H9 (cell line): ENCODE measurements at regions not wholly inside any gene's neighbourhood (a gene's known extent, or its start where the extent isn't known, plus 50 kb on each side); places are given as distances from the start of the nearest gene placed in this dataset.

Experiments used
- DNase-seq: peaks from one replicate; pipeline ENCODE4 v3.0.0-alpha.2; 2017
- H2AFZ ChIP-seq: one replicate; pipeline ENCODE4 v1.6.1; 2013; ENCODE audit warnings: mild to moderate bottlenecking, low read length, control low read depth, moderate library complexity
- H2AK5ac ChIP-seq: 2 replicates; pipeline ENCODE4 v1.6.1; 2013; ENCODE audit warnings: low read length, control low read depth, mixed read lengths; ENCODE audit not compliant: insufficient read length
- H2BK120ac ChIP-seq: one replicate; pipeline ENCODE4 v1.6.1; 2013; ENCODE audit warnings: low read depth, mild to moderate bottlenecking, low read length, control low read depth, inconsistent platforms; ENCODE audit not compliant: poor library complexity, severe bottlenecking
- H2BK12ac ChIP-seq: 2 replicates; pipeline ENCODE4 v1.6.1; 2013; ENCODE audit warnings: low read length, control low read depth, mixed read lengths, low read depth; ENCODE audit not compliant: insufficient read length
- H2BK15ac ChIP-seq: 2 replicates; pipeline ENCODE4 v1.6.1; 2013; ENCODE audit warnings: low read depth, low read length, control low read depth
- H2BK20ac ChIP-seq: one replicate; pipeline ENCODE4 v1.6.1; 2013; ENCODE audit warnings: low read depth, mild to moderate bottlenecking, low read length, control low read depth, inconsistent platforms; ENCODE audit not compliant: poor library complexity, severe bottlenecking
- H2BK5ac ChIP-seq: 2 replicates; pipeline ENCODE4 v1.6.1; 2013; ENCODE audit warnings: low read length, control low read depth, mixed read lengths; ENCODE audit not compliant: insufficient read length
- H3K14ac ChIP-seq: 2 replicates; pipeline ENCODE4 v1.6.1; 2013; ENCODE audit warnings: low read length, control low read depth; ENCODE audit not compliant: insufficient read depth
- H3K18ac ChIP-seq: 2 replicates; pipeline ENCODE4 v1.6.1; 2013; ENCODE audit warnings: low read depth, mild to moderate bottlenecking, mixed read lengths, low read length, control low read depth; ENCODE audit not compliant: insufficient read length
- H3K23ac ChIP-seq: 2 replicates; pipeline ENCODE4 v1.6.1; 2013; ENCODE audit warnings: low read length, control low read depth, mixed read lengths, low read depth; ENCODE audit not compliant: insufficient read length
- H3K23me2 ChIP-seq: 2 replicates; pipeline ENCODE4 v1.6.1; 2013; ENCODE audit warnings: low read depth, mild to moderate bottlenecking, mixed read lengths, low read length, control low read depth; ENCODE audit not compliant: insufficient read length, poor library complexity, severe bottlenecking
- H3K27ac ChIP-seq: 2 replicates; pipeline ENCODE4 v1.5.1; 2013; ENCODE audit warnings: low read length, control low read depth, mixed read lengths, low read depth; ENCODE audit not compliant: insufficient read length
- H3K27me3 ChIP-seq: 2 replicates; pipeline ENCODE4 v1.6.1; 2013; ENCODE audit warnings: low read length, control low read depth, inconsistent platforms; ENCODE audit not compliant: insufficient read depth
- H3K4ac ChIP-seq: 2 replicates; pipeline ENCODE4 v1.6.1; 2013; ENCODE audit warnings: low read depth, mild to moderate bottlenecking, control low read depth, inconsistent platforms, low read length, moderate library complexity
- H3K4me1 ChIP-seq: 2 replicates; pipeline ENCODE4 v1.6.1; 2013; ENCODE audit warnings: low read length, control low read depth, inconsistent platforms; ENCODE audit not compliant: insufficient read depth
- H3K4me2 ChIP-seq: 2 replicates; pipeline ENCODE4 v1.6.1; 2013; ENCODE audit warnings: low read length, control low read depth, mixed read lengths; ENCODE audit not compliant: insufficient read length, insufficient read depth
- H3K56ac ChIP-seq: 2 replicates; pipeline ENCODE4 v1.6.1; 2013; ENCODE audit warnings: low read depth, mild to moderate bottlenecking, mixed read lengths, low read length, control low read depth; ENCODE audit not compliant: insufficient read length
- H3K79me1 ChIP-seq: 2 replicates; pipeline ENCODE4 v1.6.1; 2013; ENCODE audit warnings: low read depth, mild to moderate bottlenecking, moderate library complexity, low read length, control low read depth, inconsistent platforms; ENCODE audit not compliant: insufficient read depth, poor library complexity, severe bottlenecking
- H3K79me2 ChIP-seq: 2 replicates; pipeline ENCODE4 v1.6.1; 2013; ENCODE audit warnings: low read length, control low read depth, inconsistent platforms; ENCODE audit not compliant: insufficient read depth
- H3K9ac ChIP-seq: 2 replicates; pipeline ENCODE4 v1.6.1; 2013; ENCODE audit warnings: low read length, control low read depth, mixed read lengths; ENCODE audit not compliant: insufficient read length; ENCODE audit errors: extremely low read depth
- H3K9me3 ChIP-seq: one replicate; pipeline ENCODE4 v1.6.1; 2013; ENCODE audit warnings: low read depth, low read length, inconsistent platforms; ENCODE audit not compliant: control insufficient read depth
- H3T11ph ChIP-seq: one replicate; pipeline ENCODE4 v1.6.1; 2013; ENCODE audit warnings: mild to moderate bottlenecking, low read length, control low read depth, inconsistent platforms
- H4K20me1 ChIP-seq: one replicate; pipeline ENCODE4 v1.6.1; 2013; ENCODE audit not compliant: control insufficient read depth, insufficient read length, insufficient read depth
- H4K5ac ChIP-seq: 2 replicates; pipeline ENCODE4 v1.6.1; 2013; ENCODE audit warnings: low read depth, mild to moderate bottlenecking, mixed read lengths, low read length, control low read depth; ENCODE audit not compliant: insufficient read length
- H4K8ac ChIP-seq: replicated peaks from 2 replicates; pipeline ENCODE4 v1.6.1; 2013; ENCODE audit warnings: low read length, control low read depth, mixed read lengths, low read depth; ENCODE audit not compliant: insufficient read length
- H4K91ac ChIP-seq: 2 replicates; pipeline ENCODE4 v1.6.1; 2013; ENCODE audit warnings: low read depth, mild to moderate bottlenecking, moderate library complexity, mixed read lengths, low read length, control low read depth; ENCODE audit not compliant: insufficient read length
- H3K27ac Mint-ChIP-seq, 3 experiments: 2 replicates in 2 of 3; 3 replicates in 1 of 3; pipeline ENCODE4 v1.8.0; 2020 to 2021; ENCODE audit warnings: mixed read lengths in 3 of 3, mild to moderate bottlenecking in 1 of 3, moderate library complexity in 1 of 3
- H3K27me3 Mint-ChIP-seq: 2 replicates; pipeline ENCODE4 v1.8.0; 2021; ENCODE audit warnings: low read depth, mild to moderate bottlenecking, moderate library complexity, mixed read lengths
- H3K36me3 Mint-ChIP-seq, 3 experiments: 2 replicates in 2 of 3; 3 replicates in 1 of 3; pipeline ENCODE4 v1.8.0; 2020 to 2021; ENCODE audit warnings: low read depth in 3 of 3, mixed read lengths in 3 of 3; ENCODE audit not compliant: insufficient read depth in 1 of 3
- H3K4me1 Mint-ChIP-seq, 2 experiments: 2 replicates each; pipeline ENCODE4 v1.8.0; 2020; ENCODE audit warnings: mixed read lengths in 2 of 2
- H3K4me3 Mint-ChIP-seq, 2 experiments: 2 replicates in 1 of 2; 3 replicates in 1 of 2; pipeline ENCODE4 v1.8.0; 2020 to 2021; ENCODE audit warnings: mild to moderate bottlenecking in 2 of 2, mixed read lengths in 2 of 2, moderate library complexity in 1 of 2
- H3K9me3 Mint-ChIP-seq, 2 experiments: 2 replicates in 1 of 2; 3 replicates in 1 of 2; pipeline ENCODE4 v1.8.0; 2020; ENCODE audit warnings: mild to moderate bottlenecking in 2 of 2, mixed read lengths in 2 of 2, moderate library complexity in 1 of 2
- WGBS: extraction: QIAGEN DNeasy Blood & Tissue Kit; methylation state at CpG from one replicate; pipeline ENCODE4 v1.1.7; 2013; ENCODE audit warnings: missing lambda C conversion rate, low lambda C conversion rate, mixed read lengths; ENCODE audit not compliant: insufficient read length; ENCODE audit errors: extremely low coverage; 5-methylcytosine and 5-hydroxymethylcytosine counted together
- TF ChIP-seq, protein P1 (sequence below): fragments of 200-600 bp; sonication (generic); conservative IDR thresholded peaks from 3 replicates; pipeline ENCODE4 v1.8.0; 2021; ENCODE audit warnings: antibody characterized with exemption, mild to moderate bottlenecking

- no peak overlapping the region for H3K23ac ChIP-seq
- no peaks in the 10 kb centered on the region for H4K20me1 ChIP-seq
- no peak overlapping the region for H2AK5ac ChIP-seq
- no peak overlapping the region for H2BK120ac ChIP-seq
- H3K4me3 Mint-ChIP-seq, result no peak overlapping the region; a peak in 1 of 5 replicates
- H4K5ac ChIP-seq, result no peak overlapping the region
- no peaks in the 10 kb centered on the region for H3K79me2 ChIP-seq
- no peaks in the 10 kb centered on the region for H3K9me3 Mint-ChIP-seq
- no peak overlapping the region for H3K18ac ChIP-seq
- H3K36me3 Mint-ChIP-seq, result no peaks in the 10 kb centered on the region
- no peak overlapping the region for H2AFZ ChIP-seq
- H2BK5ac ChIP-seq, result no peak overlapping the region
- H3K4me1 Mint-ChIP-seq, result peaks cover 8 to 12% of the 10 kb centered on the region in 2 experiments
- TF ChIP-seq, protein P1, sequence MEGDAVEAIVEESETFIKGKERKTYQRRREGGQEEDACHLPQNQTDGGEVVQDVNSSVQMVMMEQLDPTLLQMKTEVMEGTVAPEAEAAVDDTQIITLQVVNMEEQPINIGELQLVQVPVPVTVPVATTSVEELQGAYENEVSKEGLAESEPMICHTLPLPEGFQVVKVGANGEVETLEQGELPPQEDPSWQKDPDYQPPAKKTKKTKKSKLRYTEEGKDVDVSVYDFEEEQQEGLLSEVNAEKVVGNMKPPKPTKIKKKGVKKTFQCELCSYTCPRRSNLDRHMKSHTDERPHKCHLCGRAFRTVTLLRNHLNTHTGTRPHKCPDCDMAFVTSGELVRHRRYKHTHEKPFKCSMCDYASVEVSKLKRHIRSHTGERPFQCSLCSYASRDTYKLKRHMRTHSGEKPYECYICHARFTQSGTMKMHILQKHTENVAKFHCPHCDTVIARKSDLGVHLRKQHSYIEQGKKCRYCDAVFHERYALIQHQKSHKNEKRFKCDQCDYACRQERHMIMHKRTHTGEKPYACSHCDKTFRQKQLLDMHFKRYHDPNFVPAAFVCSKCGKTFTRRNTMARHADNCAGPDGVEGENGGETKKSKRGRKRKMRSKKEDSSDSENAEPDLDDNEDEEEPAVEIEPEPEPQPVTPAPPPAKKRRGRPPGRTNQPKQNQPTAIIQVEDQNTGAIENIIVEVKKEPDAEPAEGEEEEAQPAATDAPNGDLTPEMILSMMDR, result no peak
- no peak overlapping the region for H4K91ac ChIP-seq
- H3T11ph ChIP-seq, result no peak overlapping the region
- no peak overlapping the region for H3K4me2 ChIP-seq
- H3K9me3 ChIP-seq, result no peaks in the 10 kb centered on the region
- H3K4ac ChIP-seq, result no peak overlapping the region
- H2BK15ac ChIP-seq, result no peak overlapping the region
- no peak for DNase-seq
- H3K27ac Mint-ChIP-seq, result no peak overlapping the region
- no peaks in the 10 kb centered on the region for H3K79me1 ChIP-seq
- H4K8ac ChIP-seq, result no peak overlapping the region
- no peak overlapping the region for H3K9ac ChIP-seq
- H3K27me3 ChIP-seq, result no peaks in the 10 kb centered on the region
- no peak overlapping the region for H2BK12ac ChIP-seq
- WGBS, result no CpG with 5 or more reads among the region's 5 CpGs
- no peak overlapping the region for H3K27ac ChIP-seq
- no peak overlapping the region for H3K14ac ChIP-seq
- no peaks in the 10 kb centered on the region for H3K23me2 ChIP-seq
- H2BK20ac ChIP-seq, result no peak overlapping the region
- peaks cover 2% of the 10 kb centered on the region; the same call in 1 of the 2 replicates for H3K4me1 ChIP-seq
- no peak overlapping the region for H3K56ac ChIP-seq
- no peaks in the 10 kb centered on the region for H3K27me3 Mint-ChIP-seq
Measured at GRCh38 chr2:12606472-12607000, 110.2 kb upstream of the TRIB2 start.
